ENCODE measurements at regions not wholly inside any gene's neighbourhood (a gene's known extent, or its start where the extent isn't known, plus 50 kb on each side); places are given as distances from the start of the nearest gene placed in this dataset.

DNA sequence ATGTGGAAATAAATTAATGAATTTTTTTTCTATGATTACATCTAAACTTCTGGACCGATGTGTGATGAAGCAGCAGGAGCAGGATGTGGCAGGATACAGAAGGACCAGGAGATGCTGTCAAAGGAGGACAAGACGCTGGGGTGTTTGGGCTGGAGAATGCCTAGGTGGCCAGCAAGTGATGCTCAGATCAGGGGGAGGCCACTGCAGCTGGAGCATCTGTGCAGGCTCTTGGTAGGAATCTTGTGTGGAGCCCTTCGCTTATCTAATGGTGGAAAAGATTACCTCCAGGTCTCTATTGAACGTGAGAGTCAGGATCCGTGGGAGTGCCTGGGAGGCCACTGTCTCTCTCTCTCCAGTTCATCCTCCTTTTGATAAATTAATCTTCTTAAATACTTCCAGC, 79.8 kb downstream of the MRPL36 start:
- TF ChIP-seq, protein P1, sequence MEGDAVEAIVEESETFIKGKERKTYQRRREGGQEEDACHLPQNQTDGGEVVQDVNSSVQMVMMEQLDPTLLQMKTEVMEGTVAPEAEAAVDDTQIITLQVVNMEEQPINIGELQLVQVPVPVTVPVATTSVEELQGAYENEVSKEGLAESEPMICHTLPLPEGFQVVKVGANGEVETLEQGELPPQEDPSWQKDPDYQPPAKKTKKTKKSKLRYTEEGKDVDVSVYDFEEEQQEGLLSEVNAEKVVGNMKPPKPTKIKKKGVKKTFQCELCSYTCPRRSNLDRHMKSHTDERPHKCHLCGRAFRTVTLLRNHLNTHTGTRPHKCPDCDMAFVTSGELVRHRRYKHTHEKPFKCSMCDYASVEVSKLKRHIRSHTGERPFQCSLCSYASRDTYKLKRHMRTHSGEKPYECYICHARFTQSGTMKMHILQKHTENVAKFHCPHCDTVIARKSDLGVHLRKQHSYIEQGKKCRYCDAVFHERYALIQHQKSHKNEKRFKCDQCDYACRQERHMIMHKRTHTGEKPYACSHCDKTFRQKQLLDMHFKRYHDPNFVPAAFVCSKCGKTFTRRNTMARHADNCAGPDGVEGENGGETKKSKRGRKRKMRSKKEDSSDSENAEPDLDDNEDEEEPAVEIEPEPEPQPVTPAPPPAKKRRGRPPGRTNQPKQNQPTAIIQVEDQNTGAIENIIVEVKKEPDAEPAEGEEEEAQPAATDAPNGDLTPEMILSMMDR (conservative IDR thresholded peaks at IDR 0.05; ENCODE audit: low read depth, low read length): no peak
- TF ChIP-seq EZH2phosphoT487 (IDR thresholded peaks at IDR 0.05; ENCODE audit: borderline replicate concordance, low read length) (no peak), EZH2 (IDR thresholded peaks at IDR 0.05; ENCODE audit: low read length, unreplicated experiment) (no peak)
